Activated CD4-positive, alpha-beta T cell treated with anti-CD3 and anti-CD28 coated beads for 36 hours (primary cell): ENCODE measurements at regions not wholly inside any gene's neighbourhood (a gene's known extent, or its start where the extent isn't known, plus 50 kb on each side); places are given as distances from the start of the nearest gene placed in this dataset.

Experiments used
- ATAC-seq: fragments of 200-7000 bp; cut with Tn5 transposase; one replicate; pipeline ENCODE4 v1.10.0; 2021; ENCODE audit warnings: mild to moderate bottlenecking, moderate library complexity
- CTCF ChIA-PET: fragments of 350-600 bp; sonication (Branson Sonifier 250); formaldehyde crosslinking; loops from one replicate; lab custom pipeline; 2021; ENCODE audit warnings: antibody characterized with exemption; lab: Charles Lee
- POLR2A ChIA-PET: fragments of 350-600 bp; sonication (Branson Sonifier 250); formaldehyde crosslinking; loops from one replicate; lab custom pipeline; 2021; ENCODE audit warnings: antibody characterized with exemption, inconsistent platforms; lab: Charles Lee
- DNase-seq: peaks from one replicate; pipeline ENCODE4 v3.0.0-alpha.2; 2020
- H3K27ac Mint-ChIP-seq: one replicate; pipeline ENCODE4 v1.8.0; 2021; ENCODE audit warnings: mixed read lengths
- H3K27me3 Mint-ChIP-seq: one replicate; pipeline ENCODE4 v1.8.0; 2021; ENCODE audit warnings: mixed read lengths
- H3K36me3 Mint-ChIP-seq: one replicate; pipeline ENCODE4 v1.8.0; 2021; ENCODE audit warnings: low read depth, mixed read lengths
- H3K4me1 Mint-ChIP-seq: one replicate; pipeline ENCODE4 v1.8.0; 2021; ENCODE audit warnings: mixed read lengths
- H3K4me3 Mint-ChIP-seq: one replicate; pipeline ENCODE4 v1.8.0; 2021; ENCODE audit warnings: mild to moderate bottlenecking, moderate library complexity, mixed read lengths
- H3K9me3 Mint-ChIP-seq: one replicate; pipeline ENCODE4 v1.8.0; 2021; ENCODE audit warnings: low read depth, mixed read lengths
- intact Hi-C, 2 experiments: fragments of 100-400 bp; cut with DNase I in 1 of 2; cut with micrococcal nuclease in 1 of 2; formaldehyde crosslinking; loops; one replicate each; pipeline versions ENCODE4 v1.14.2 to v1.15.1; 2022 to 2024; cut with DNase I, micrococcal nuclease

DNA sequence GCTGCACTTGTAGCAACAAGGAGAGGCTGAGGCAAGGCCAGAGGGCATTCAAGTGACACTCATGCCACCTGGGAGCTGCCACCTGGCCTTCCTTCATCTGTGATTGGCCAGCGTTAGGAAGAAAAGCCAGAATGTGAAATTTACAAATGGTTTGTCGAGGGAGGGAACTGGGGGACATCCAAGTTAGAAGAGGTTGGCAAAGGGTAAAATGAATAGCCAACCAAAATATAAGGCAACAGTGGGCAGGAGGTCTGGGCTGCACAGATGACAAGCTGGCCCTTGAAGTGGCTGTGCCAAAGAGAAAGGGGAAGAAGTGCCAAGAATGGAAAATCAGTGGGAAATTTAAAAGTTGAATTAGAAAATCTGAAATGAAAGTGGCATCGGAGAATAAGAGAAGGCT lies 221.4 kb downstream of the C11orf91 start:
- Mint-ChIP-seq H3K4me1 (no peaks in the 10 kb centered on the region), H3K36me3 (no peaks in the 10 kb centered on the region), H3K27ac (no peak overlapping the region), H3K9me3 (no peaks in the 10 kb centered on the region), H3K27me3 (peaks cover 11% of the 10 kb centered on the region), H3K4me3 (no peak overlapping the region)
- DNase-seq, result no peak
- ChIA-PET CTCF (no interaction called here), POLR2A (no interaction called here)
- intact Hi-C loops, result no loop called here
- no peak for ATAC-seq

- ChIA-PET CTCF (no interaction called here), POLR2A (no interaction called here)
- Mint-ChIP-seq H3K27ac (no peak overlapping the region), H3K27me3 (peaks cover 13% of the 10 kb centered on the region), H3K4me1 (no peaks in the 10 kb centered on the region), H3K36me3 (no peaks in the 10 kb centered on the region), H3K9me3 (no peaks in the 10 kb centered on the region), H3K4me3 (no peak overlapping the region)
- DNase-seq, result no peak
- intact Hi-C loops, result no loop called here
- ATAC-seq, result no peak
Observed at GRCh38 chr11:33478111-33478573, 221.0 kb downstream of the HIPK3 start.

DNA sequence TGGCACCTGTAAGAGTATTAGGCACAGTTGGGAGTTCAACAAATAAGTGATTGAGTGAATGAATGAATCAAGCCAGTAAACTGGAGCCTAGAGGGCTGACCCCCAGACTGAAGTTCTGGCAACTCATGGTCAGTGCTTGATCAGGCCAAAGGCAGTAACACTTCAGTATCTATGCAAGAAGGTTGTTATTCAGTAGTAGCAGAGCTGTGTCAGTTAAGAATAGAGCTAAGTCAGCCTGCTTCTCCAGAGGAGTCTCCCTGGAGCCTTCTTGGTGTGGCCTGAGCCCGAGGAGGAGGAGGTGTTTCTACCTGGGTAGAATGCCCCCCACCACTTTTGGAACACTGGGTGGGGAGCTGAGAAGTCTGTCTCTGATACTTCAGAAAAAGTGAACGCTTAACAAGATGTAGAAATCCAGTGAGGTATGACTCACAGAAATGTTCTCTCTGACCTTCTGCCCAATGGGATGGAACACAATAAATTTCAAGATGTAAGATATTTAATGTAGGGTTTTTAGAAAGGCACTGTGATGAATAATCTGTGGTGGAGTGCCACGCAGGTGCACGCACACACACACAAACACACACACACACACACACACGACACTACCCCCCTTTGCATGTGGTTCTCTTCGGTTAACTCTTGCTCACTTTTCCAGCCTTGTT lies 219.9 kb downstream of the HIPK3 start:
- no peaks in the 10 kb centered on the region for H3K4me1 Mint-ChIP-seq
- intact Hi-C loops, result no loop called here
- no peak for ATAC-seq
- no peak for DNase-seq
- CTCF ChIA-PET, result no interaction called here
- H3K36me3 Mint-ChIP-seq, result no peaks in the 10 kb centered on the region
- no peaks in the 10 kb centered on the region for H3K9me3 Mint-ChIP-seq
- no peak overlapping the region for H3K4me3 Mint-ChIP-seq
- POLR2A ChIA-PET, result no interaction called here
- no peak overlapping the region for H3K27ac Mint-ChIP-seq
- peaks cover 15% of the 10 kb centered on the region for H3K27me3 Mint-ChIP-seq

DNA sequence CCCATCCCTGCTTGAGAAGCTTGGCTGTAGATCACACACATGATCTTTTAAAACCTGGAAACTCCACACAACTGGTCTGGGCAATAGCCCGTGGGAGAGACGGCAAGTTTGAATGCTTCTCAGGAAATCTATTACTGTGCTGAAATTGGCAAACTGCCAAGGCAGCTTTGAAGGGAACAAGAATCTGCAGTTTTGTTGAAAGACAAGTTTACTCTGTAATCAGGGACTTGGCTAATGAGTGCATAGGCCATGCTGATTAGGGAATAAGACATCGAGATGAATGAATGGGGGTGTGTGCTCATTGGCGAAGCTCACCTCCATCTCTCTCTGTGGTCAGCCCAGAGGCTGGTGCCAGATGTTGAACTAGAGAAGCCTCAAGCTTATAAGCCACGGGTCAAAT lies 218.8 kb downstream of the HIPK3 start:
- CTCF ChIA-PET, result no interaction called here

DNA sequence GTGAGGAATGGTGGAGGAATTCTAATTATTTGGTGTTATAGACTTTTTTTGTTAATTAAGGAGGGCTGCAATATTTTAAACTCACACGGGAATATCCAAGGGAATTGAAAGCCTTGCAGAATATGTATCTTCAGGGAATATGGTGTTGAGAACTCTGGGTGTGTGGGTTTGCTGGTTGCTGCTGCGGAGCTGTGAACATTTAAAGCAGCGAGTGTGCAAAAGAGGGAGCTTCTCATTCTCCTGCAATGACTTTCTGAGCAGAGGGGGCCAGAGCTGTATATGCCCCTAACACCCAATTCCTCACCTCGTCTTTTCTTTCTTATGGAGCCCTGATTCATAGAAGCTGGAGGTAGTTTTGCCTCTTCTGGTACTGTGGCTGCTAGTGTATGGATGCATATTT lies 217.7 kb downstream of the HIPK3 start:
- CTCF ChIA-PET, result no interaction called here
- no peaks in the 10 kb centered on the region for H3K9me3 Mint-ChIP-seq
- POLR2A ChIA-PET, result no interaction called here
- ATAC-seq, result no peak
- intact Hi-C loops, result no loop called here
- no peak overlapping the region for H3K4me3 Mint-ChIP-seq
- DNase-seq, result no peak
- no peaks in the 10 kb centered on the region for H3K36me3 Mint-ChIP-seq
- no peak overlapping the region for H3K27ac Mint-ChIP-seq
- no peaks in the 10 kb centered on the region for H3K4me1 Mint-ChIP-seq
- H3K27me3 Mint-ChIP-seq, result peaks cover 10% of the 10 kb centered on the region

More for the DNA sequence above, 218.8 kb downstream of the HIPK3 start:
- Mint-ChIP-seq H3K9me3 (no peaks in the 10 kb centered on the region), H3K27ac (no peak overlapping the region), H3K36me3 (no peaks in the 10 kb centered on the region), H3K27me3 (peaks cover 12% of the 10 kb centered on the region), H3K4me3 (no peak overlapping the region), H3K4me1 (no peaks in the 10 kb centered on the region)
- DNase-seq (no peak), ATAC-seq (no peak)
- POLR2A ChIA-PET, result no interaction called here
- intact Hi-C loops, result no loop called here

GRCh38 chr11:33471541-33471940 lies 214.4 kb downstream of the HIPK3 start:
- CTCF ChIA-PET, result no interaction called here
- no peak overlapping the region for H3K4me3 Mint-ChIP-seq
- H3K4me1 Mint-ChIP-seq, result no peaks in the 10 kb centered on the region
- intact Hi-C loops, result no loop called here
- H3K27me3 Mint-ChIP-seq, result peaks cover 9% of the 10 kb centered on the region
- no peak for ATAC-seq
- no peaks in the 10 kb centered on the region for H3K36me3 Mint-ChIP-seq
- POLR2A ChIA-PET, result no interaction called here
- no peak overlapping the region for H3K27ac Mint-ChIP-seq
- no peak for DNase-seq
- no peaks in the 10 kb centered on the region for H3K9me3 Mint-ChIP-seq

- Mint-ChIP-seq H3K36me3 (no peaks in the 10 kb centered on the region), H3K4me3 (no peak overlapping the region), H3K27ac (no peak overlapping the region), H3K9me3 (no peaks in the 10 kb centered on the region), H3K4me1 (no peaks in the 10 kb centered on the region), H3K27me3 (peaks cover 8% of the 10 kb centered on the region)
- ATAC-seq (no peak), DNase-seq (no peak)
- POLR2A ChIA-PET, result no interaction called here
- intact Hi-C loops, result no loop called here
- CTCF ChIA-PET, result interaction anchor here (1.1 kb wide), 1 partner anchor 248 kb away, joined by 3 read pairs; no protein-coding TSS in a partner anchor
Observed at GRCh38 chr11:33467966-33468365, 210.8 kb downstream of the HIPK3 start.

DNA sequence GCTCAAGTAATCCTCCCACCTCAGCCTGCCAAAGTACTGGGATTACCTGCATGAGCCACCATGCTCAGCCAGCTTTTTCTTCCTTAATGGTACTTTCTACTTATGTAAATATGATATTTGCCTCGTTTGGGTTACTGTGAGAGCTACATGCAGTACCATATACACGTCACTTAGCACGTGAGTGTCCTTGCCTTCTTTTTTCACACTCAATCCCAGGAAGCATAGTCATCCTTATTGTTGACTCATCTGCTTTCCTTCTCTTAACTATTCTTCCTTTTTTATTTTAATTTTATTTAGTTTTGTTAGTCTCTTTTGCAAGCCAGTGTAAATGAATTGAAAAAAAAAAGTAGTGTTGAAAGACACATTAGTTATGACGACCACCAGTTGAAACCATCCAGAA lies 205.9 kb downstream of the HIPK3 start:
- ATAC-seq (no peak), DNase-seq (no peak)
- ChIA-PET POLR2A (no interaction called here), CTCF (no interaction called here)
- no peak overlapping the region for H3K27ac Mint-ChIP-seq
- H3K9me3 Mint-ChIP-seq, result no peaks in the 10 kb centered on the region
- no peaks in the 10 kb centered on the region for H3K4me1 Mint-ChIP-seq
- H3K36me3 Mint-ChIP-seq, result no peaks in the 10 kb centered on the region
- peaks cover 13% of the 10 kb centered on the region for H3K27me3 Mint-ChIP-seq
- no peak overlapping the region for H3K4me3 Mint-ChIP-seq
- intact Hi-C loops, result no loop called here

GRCh38 chr11:33461369-33462125 lies 204.4 kb downstream of the HIPK3 start:
- H3K4me1 Mint-ChIP-seq, result no peaks in the 10 kb centered on the region
- H3K27me3 Mint-ChIP-seq, result peaks cover 14% of the 10 kb centered on the region
- H3K36me3 Mint-ChIP-seq, result no peaks in the 10 kb centered on the region
- ChIA-PET POLR2A (no interaction called here), CTCF (interaction anchor here (0.6 to 0.9 kb wide), 2 partner anchors 253 to 469 kb away, joined by 3 read pairs; no protein-coding TSS in a partner anchor)
- intact Hi-C loops, result no loop called here
- ATAC-seq, result no peak
- H3K9me3 Mint-ChIP-seq, result no peaks in the 10 kb centered on the region
- no peak for DNase-seq
- no peak overlapping the region for H3K27ac Mint-ChIP-seq
- H3K4me3 Mint-ChIP-seq, result no peak overlapping the region

DNA sequence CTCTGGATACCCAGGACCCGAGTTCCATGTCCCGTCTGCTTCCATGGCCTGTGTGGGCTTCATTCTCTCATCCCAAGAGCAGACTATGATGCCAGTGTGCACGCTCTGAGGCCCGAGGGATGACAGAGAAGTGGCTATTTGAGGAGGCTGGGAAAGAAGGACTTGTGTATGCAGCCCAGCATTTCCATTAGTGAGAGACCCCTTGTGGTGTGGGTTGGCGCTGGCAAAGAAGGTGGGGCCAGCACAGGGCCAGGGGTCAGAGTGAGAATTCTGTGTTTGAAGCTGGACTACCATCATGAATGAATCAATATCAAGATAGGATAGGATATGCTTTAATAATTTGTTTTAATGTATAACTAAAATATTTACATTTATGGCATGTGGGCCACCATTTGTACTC lies 200.8 kb downstream of the HIPK3 start:
- Mint-ChIP-seq H3K27ac (no peak overlapping the region), H3K4me3 (no peak overlapping the region), H3K9me3 (no peaks in the 10 kb centered on the region), H3K4me1 (no peaks in the 10 kb centered on the region), H3K36me3 (no peaks in the 10 kb centered on the region), H3K27me3 (peaks cover 16% of the 10 kb centered on the region)
- ChIA-PET POLR2A (no interaction called here), CTCF (interaction anchor here (0.5 kb wide), 1 partner anchor 124 kb away, joined by 3 read pairs; no protein-coding TSS in a partner anchor)
- no peak for DNase-seq
- no peak for ATAC-seq
- intact Hi-C loops, result no loop called here

GRCh38 chr11:33455867-33456463 lies 198.8 kb downstream of the HIPK3 start:
- Mint-ChIP-seq H3K27ac (no peak overlapping the region), H3K27me3 (peaks cover 21% of the 10 kb centered on the region), H3K4me1 (no peaks in the 10 kb centered on the region), H3K4me3 (no peak overlapping the region), H3K9me3 (no peaks in the 10 kb centered on the region), H3K36me3 (no peaks in the 10 kb centered on the region)
- ATAC-seq, result no peak
- CTCF ChIA-PET, result no interaction called here
- intact Hi-C loops, result no loop called here
- no peak for DNase-seq
- POLR2A ChIA-PET, result no interaction called here

GRCh38 chr11:33454264-33454663 lies 197.1 kb downstream of the HIPK3 start:
- H3K27ac Mint-ChIP-seq, result no peak overlapping the region
- H3K4me1 Mint-ChIP-seq, result no peaks in the 10 kb centered on the region
- no peaks in the 10 kb centered on the region for H3K9me3 Mint-ChIP-seq
- H3K4me3 Mint-ChIP-seq, result no peak overlapping the region
- CTCF ChIA-PET, result no interaction called here
- ATAC-seq (no peak), DNase-seq (no peak)
- no peaks in the 10 kb centered on the region for H3K36me3 Mint-ChIP-seq
- intact Hi-C loops, result no loop called here
- POLR2A ChIA-PET, result no interaction called here
- H3K27me3 Mint-ChIP-seq, result peaks cover 20% of the 10 kb centered on the region
